ENCODE measurements at regions not wholly inside any gene's neighbourhood (a gene's known extent, or its start where the extent isn't known, plus 50 kb on each side); places are given as distances from the start of the nearest gene placed in this dataset.

GRCh38 chr4:137656661-137657060 lies 124.4 kb upstream of the PCDH18 start:
- TF ChIP-seq CTCF (IDR thresholded peaks at IDR 0.05; ENCODE audit: poor library complexity, severe bottlenecking), result no peak
- no peak for ATAC-seq (ENCODE audit: low read depth)
- DNase-seq (ENCODE audit: low spot score), result no peak

GRCh38 chr4:137655302-137655701 lies 123.0 kb upstream of the PCDH18 start:
- Histone ChIP-seq H3K4me3 (ENCODE audit: severe bottlenecking) (no peak overlapping the region), H3K36me3 (ENCODE audit: low read depth) (no peaks in the 10 kb centered on the region), H3K4me1 (ENCODE audit: insufficient read depth, poor library complexity, severe bottlenecking) (peaks cover 4% of the 10 kb centered on the region), H3K27me3 (ENCODE audit: insufficient read depth, poor library complexity, severe bottlenecking) (no peaks in the 10 kb centered on the region), H3K27ac (ENCODE audit: poor library complexity, severe bottlenecking) (no peak overlapping the region), H3K9me3 (ENCODE audit: severe bottlenecking) (no peaks in the 10 kb centered on the region)
- ATAC-seq (ENCODE audit: low read depth) (no peak), DNase-seq (ENCODE audit: low spot score) (no peak)
- TF ChIP-seq CTCF (IDR thresholded peaks at IDR 0.05; ENCODE audit: poor library complexity, severe bottlenecking), result no peak

More at GRCh38 chr4:137656661-137657060, 124.4 kb upstream of the PCDH18 start:
- no peak overlapping the region for H3K27ac ChIP-seq (ENCODE audit: poor library complexity, severe bottlenecking)
- peaks cover 4% of the 10 kb centered on the region for H3K4me1 ChIP-seq (ENCODE audit: insufficient read depth, poor library complexity, severe bottlenecking)
- H3K36me3 ChIP-seq (ENCODE audit: low read depth), result no peaks in the 10 kb centered on the region
- no peaks in the 10 kb centered on the region for H3K9me3 ChIP-seq (ENCODE audit: severe bottlenecking)
- H3K27me3 ChIP-seq (ENCODE audit: insufficient read depth, poor library complexity, severe bottlenecking), result no peaks in the 10 kb centered on the region
- H3K4me3 ChIP-seq (ENCODE audit: severe bottlenecking), result no peak overlapping the region

- Histone ChIP-seq H3K9me3 (ENCODE audit: severe bottlenecking) (no peaks in the 10 kb centered on the region), H3K4me1 (ENCODE audit: insufficient read depth, poor library complexity, severe bottlenecking) (no peaks in the 10 kb centered on the region), H3K4me3 (ENCODE audit: severe bottlenecking) (no peak overlapping the region), H3K27me3 (ENCODE audit: insufficient read depth, poor library complexity, severe bottlenecking) (no peaks in the 10 kb centered on the region), H3K36me3 (ENCODE audit: low read depth) (no peaks in the 10 kb centered on the region), H3K27ac (ENCODE audit: poor library complexity, severe bottlenecking) (no peak overlapping the region)
- ATAC-seq (ENCODE audit: low read depth), result no peak
- no peak for DNase-seq (ENCODE audit: low spot score)
- no peak for TF ChIP-seq CTCF (IDR thresholded peaks at IDR 0.05; ENCODE audit: poor library complexity, severe bottlenecking)
Observed at GRCh38 chr4:137651128-137651527, 118.8 kb upstream of the PCDH18 start.

- TF ChIP-seq CTCF (IDR thresholded peaks at IDR 0.05; ENCODE audit: poor library complexity, severe bottlenecking), result no peak
- Histone ChIP-seq H3K27ac (ENCODE audit: poor library complexity, severe bottlenecking) (no peak overlapping the region), H3K9me3 (ENCODE audit: severe bottlenecking) (no peaks in the 10 kb centered on the region), H3K36me3 (ENCODE audit: low read depth) (no peaks in the 10 kb centered on the region), H3K27me3 (ENCODE audit: insufficient read depth, poor library complexity, severe bottlenecking) (no peaks in the 10 kb centered on the region), H3K4me1 (ENCODE audit: insufficient read depth, poor library complexity, severe bottlenecking) (no peaks in the 10 kb centered on the region), H3K4me3 (ENCODE audit: severe bottlenecking) (no peak overlapping the region)
- DNase-seq (ENCODE audit: low spot score) (no peak), ATAC-seq (ENCODE audit: low read depth) (no peak)
Observed at GRCh38 chr4:137649711-137650450, 117.6 kb upstream of the PCDH18 start.

GRCh38 chr4:137648531-137648930 lies 116.2 kb upstream of the PCDH18 start:
- H3K9me3 ChIP-seq (ENCODE audit: severe bottlenecking), result no peaks in the 10 kb centered on the region
- H3K27me3 ChIP-seq (ENCODE audit: insufficient read depth, poor library complexity, severe bottlenecking), result no peaks in the 10 kb centered on the region
- DNase-seq (ENCODE audit: low spot score), result no peak
- H3K4me1 ChIP-seq (ENCODE audit: insufficient read depth, poor library complexity, severe bottlenecking), result no peaks in the 10 kb centered on the region
- no peak overlapping the region for H3K4me3 ChIP-seq (ENCODE audit: severe bottlenecking)
- no peak overlapping the region for H3K27ac ChIP-seq (ENCODE audit: poor library complexity, severe bottlenecking)
- ATAC-seq (ENCODE audit: low read depth), result no peak
- TF ChIP-seq CTCF (IDR thresholded peaks at IDR 0.05; ENCODE audit: poor library complexity, severe bottlenecking), result no peak
- H3K36me3 ChIP-seq (ENCODE audit: low read depth), result no peaks in the 10 kb centered on the region

Data from RWPE2 (cell line).